ENCODE measurements at regions not wholly inside any gene's neighbourhood (a gene's known extent, or its start where the extent isn't known, plus 50 kb on each side); places are given as distances from the start of the nearest gene placed in this dataset.

- TF ChIP-seq CTCF (conservative IDR thresholded peaks at IDR 0.05 in 1 of 2, IDR thresholded peaks at IDR 0.05 in 1 of 2; ENCODE audit: extremely low read depth in 1 of 2, insufficient read depth in 1 of 2, low read depth in 1 of 2, low read length in 2 of 2) (no peak), EZH2 (IDR thresholded peaks at IDR 0.05; ENCODE audit: borderline replicate concordance, low read length) (no peak)
Observed at GRCh38 chr9:117952581-117952980, 248.4 kb downstream of the TLR4 start.
